ENCODE measurements at regions not wholly inside any gene's neighbourhood (a gene's known extent, or its start where the extent isn't known, plus 50 kb on each side); places are given as distances from the start of the nearest gene placed in this dataset.
"Not testable (repeated sequence)": the region's sequence is repeated elsewhere in the genome, so short reads cannot be mapped to it uniquely, and the experiment has no call there.

GRCh38 chr2:83991992-83992391, 467.1 kb downstream of the SUCLG1 start:
- DNase-seq (ENCODE audit: insufficient read length, low spot score) (no peak), FAIRE-seq (no peak)

- DNase-seq (ENCODE audit: insufficient read length, low spot score), result no peak
- no peak for FAIRE-seq
Measured at GRCh38 chr2:83990636-83991035, 468.4 kb downstream of the SUCLG1 start.

- FAIRE-seq; DNase-seq (ENCODE audit: insufficient read length, low spot score): not testable (repeated sequence)
Measured at GRCh38 chr2:83976628-83977027, 482.5 kb downstream of the SUCLG1 start.

- FAIRE-seq, result no peak
- peak; percentile 9 for DNase-seq (ENCODE audit: insufficient read length, low spot score)
Measured at GRCh38 chr2:83972128-83972527, 487.0 kb downstream of the SUCLG1 start.

DNA sequence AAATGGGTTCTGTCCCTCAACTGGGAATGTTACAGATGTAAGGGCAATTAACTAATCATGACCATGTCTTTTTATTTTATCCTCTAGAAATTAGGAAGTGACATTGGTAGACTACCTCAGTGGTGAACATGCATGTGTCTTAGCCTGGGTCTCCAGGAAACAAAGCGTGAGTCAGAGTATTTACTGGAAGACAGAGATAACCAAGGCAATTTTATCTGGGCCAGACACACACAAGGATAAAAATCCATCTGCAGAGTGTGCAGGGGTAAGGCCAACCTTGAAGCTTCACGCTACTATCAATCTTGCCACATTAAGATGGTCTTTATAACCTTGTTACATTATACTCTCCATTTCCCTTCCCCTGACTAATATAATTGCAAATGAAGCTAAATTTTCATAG, 487.5 kb downstream of the SUCLG1 start:
- FAIRE-seq (no peak), DNase-seq (ENCODE audit: insufficient read length, low spot score) (no peak)

- no peak for FAIRE-seq
Measured at GRCh38 chr2:83970217-83970929, 488.7 kb downstream of the SUCLG1 start.

GRCh38 chr2:83969085-83969484, 490.0 kb downstream of the SUCLG1 start:
- DNase-seq (ENCODE audit: insufficient read length, low spot score) (no peak), FAIRE-seq (no peak)

More at GRCh38 chr2:83970217-83970929, 488.7 kb downstream of the SUCLG1 start:
- no peak for DNase-seq (ENCODE audit: insufficient read length, low spot score)

DNA sequence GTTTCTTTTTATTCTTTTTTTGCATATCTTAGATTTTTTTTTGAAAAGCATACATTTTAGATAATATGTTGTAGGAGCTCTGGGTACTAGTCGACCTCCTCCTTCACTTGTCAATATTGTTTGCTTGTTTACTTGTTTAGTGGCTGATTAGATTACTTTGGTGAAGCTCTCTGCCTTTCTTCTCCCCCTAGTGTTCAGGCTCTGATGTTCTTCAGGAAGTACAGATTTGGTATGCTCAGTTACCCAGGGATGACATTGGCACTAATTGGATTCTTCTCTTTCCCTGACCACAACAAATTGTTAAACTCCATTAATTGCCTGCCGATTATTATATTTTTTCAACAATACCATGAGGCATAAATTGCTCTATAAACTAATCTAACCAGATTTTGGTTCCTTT, 491.2 kb downstream of the SUCLG1 start:
- no peak for DNase-seq (ENCODE audit: insufficient read length, low spot score)
- FAIRE-seq, result no peak

- DNase-seq (ENCODE audit: insufficient read length, low spot score); FAIRE-seq: not testable (repeated sequence)
Measured at GRCh38 chr2:83966946-83967345, 492.1 kb downstream of the SUCLG1 start.

- FAIRE-seq (no peak), DNase-seq (ENCODE audit: insufficient read length, low spot score) (no peak)
Measured at GRCh38 chr2:83961512-83961911, 497.6 kb downstream of the SUCLG1 start.

DNA sequence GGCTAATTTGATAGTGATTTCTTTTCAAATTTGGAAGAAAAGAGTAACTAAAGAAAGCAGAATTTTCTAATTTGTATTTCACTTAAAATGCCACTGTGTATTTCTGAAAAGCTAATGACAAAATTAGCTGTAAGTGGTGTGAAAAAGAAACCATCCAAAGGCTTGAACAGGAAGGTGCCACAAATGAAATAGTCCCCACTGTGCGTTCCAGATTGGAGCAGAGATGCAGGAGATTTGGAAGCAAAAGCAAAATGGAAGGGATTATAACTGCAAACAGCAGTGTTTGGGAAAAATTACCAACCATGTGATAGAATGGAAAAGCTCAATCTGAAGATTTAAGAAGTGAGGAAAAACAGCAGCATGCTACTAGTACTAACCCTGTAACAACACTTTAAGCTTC, 498.7 kb downstream of the SUCLG1 start:
- no peak for FAIRE-seq

DNA sequence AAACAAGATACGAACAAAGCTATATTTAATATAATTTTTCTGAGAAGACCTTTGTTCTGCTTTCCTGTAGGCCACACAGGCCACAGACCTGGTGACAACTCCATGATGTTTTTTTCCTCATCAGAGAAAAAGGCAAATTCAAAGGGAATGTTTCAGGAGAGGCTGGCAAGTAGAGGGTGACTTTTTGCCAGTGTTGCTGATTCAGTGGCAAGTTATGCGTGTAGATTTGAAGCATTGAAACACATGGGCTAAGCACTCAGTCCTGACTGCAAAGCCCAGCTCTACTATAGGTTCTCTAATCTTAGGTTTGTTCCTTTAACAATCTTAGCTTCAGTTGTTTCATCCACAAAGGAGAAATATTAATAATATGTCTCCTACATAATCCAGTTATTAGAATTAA, 499.8 kb downstream of the SUCLG1 start:
- DNase-seq (ENCODE audit: insufficient read length, low spot score) (no peak), FAIRE-seq (no peak)

More for the DNA sequence above, 498.7 kb downstream of the SUCLG1 start:
- DNase-seq (ENCODE audit: insufficient read length, low spot score), result no peak

GRCh38 chr2:83956991-83957390, 502.1 kb downstream of the SUCLG1 start:
- FAIRE-seq (no peak), DNase-seq (ENCODE audit: insufficient read length, low spot score) (no peak)

- no peak for FAIRE-seq
- DNase-seq (ENCODE audit: insufficient read length, low spot score), result no peak
Measured at GRCh38 chr2:83953697-83954096, 505.4 kb downstream of the SUCLG1 start.

DNA sequence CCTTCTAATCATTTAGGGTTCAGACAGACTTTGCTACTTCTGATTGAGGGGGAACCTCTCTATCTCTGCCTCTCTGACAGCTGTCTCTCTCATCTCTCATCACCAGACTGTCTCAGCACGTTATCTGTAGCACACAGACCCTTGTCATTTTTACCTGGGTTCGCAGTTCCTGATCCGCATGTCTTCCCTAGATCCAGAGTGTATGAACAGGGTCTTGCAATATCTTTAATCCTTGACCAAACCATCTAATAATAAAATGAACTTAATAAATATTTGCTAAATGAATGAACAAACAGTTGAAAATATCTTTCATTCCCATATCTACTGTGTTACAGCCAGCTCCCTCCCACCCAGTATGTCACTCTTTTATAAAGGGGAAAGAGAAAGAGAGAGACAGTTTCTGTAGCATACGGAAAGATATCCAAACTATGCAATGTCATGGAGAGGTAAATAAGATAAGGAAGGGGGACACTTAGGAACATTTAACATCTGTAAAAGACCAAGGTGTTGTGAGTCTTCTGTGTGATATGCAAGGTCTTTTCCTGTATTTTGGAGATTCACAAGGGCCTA, 507.6 kb downstream of the SUCLG1 start:
- DNase-seq (ENCODE audit: insufficient read length, low spot score) (no peak), FAIRE-seq (no peak)

GRCh38 chr2:83949361-83949760, 509.7 kb downstream of the SUCLG1 start:
- DNase-seq (ENCODE audit: insufficient read length, low spot score) (no peak), FAIRE-seq (no peak)

- no peak for FAIRE-seq
- DNase-seq (ENCODE audit: insufficient read length, low spot score), result no peak
Measured at GRCh38 chr2:83944191-83944590, 514.9 kb downstream of the SUCLG1 start.

GRCh38 chr2:83943265-83943664, 515.8 kb downstream of the SUCLG1 start:
- no peak for DNase-seq (ENCODE audit: insufficient read length, low spot score)
- no peak for FAIRE-seq

- DNase-seq (ENCODE audit: insufficient read length, low spot score) (no peak), FAIRE-seq (no peak)
Measured at GRCh38 chr2:83941886-83942285, 517.2 kb downstream of the SUCLG1 start.

DNA sequence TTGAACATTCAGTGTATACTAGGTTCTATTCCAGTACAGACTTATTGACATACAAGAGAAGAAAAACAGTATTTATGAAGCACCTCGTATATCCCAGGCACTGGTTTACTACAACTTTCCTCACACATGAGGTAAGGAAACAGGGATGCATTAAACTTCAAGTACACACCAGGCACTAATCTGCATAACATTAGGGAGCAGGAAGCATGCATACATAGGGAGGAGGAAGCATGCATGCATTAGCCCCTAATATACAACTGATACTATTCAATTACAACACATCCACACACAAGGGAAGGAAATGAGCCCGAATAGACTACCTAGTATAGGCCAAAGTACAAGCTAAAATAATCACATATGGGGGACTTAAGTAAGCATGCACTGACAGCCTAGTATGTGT, 525.3 kb downstream of the SUCLG1 start:
- DNase-seq (ENCODE audit: insufficient read length, low spot score), result no peak
- FAIRE-seq, result no peak

- no peak for FAIRE-seq
Measured at GRCh38 chr2:83923531-83923930, 535.5 kb downstream of the SUCLG1 start.

GRCh38 chr2:83916559-83916958, 542.5 kb downstream of the SUCLG1 start:
- DNase-seq (ENCODE audit: insufficient read length, low spot score), result no peak
- no peak for FAIRE-seq

More at GRCh38 chr2:83923531-83923930, 535.5 kb downstream of the SUCLG1 start:
- no peak for DNase-seq (ENCODE audit: insufficient read length, low spot score)
